Smooth muscle cell (in vitro differentiated cells): ENCODE measurements at regions not wholly inside any gene's neighbourhood (a gene's known extent, or its start where the extent isn't known, plus 50 kb on each side); places are given as distances from the start of the nearest gene placed in this dataset.

ENCODE experiments used
- DNase-seq: peaks from one replicate; lab custom pipeline; 2025; ENCODE audit not compliant: unreplicated experiment; lab: John Stamatoyannopoulos, UW
- H2AFZ ChIP-seq: fragments of 200-600 bp; sonication (generic); 2 replicates; pipeline ENCODE4 v1.6.0; 2016; ENCODE audit warnings: antibody characterized with exemption, low read depth, mild to moderate bottlenecking
- H3F3A ChIP-seq: fragments of 200-600 bp; sonication (generic); 2 replicates; pipeline ENCODE4 v1.6.0; 2017; ENCODE audit warnings: antibody characterized with exemption, low read depth
- H3K27ac ChIP-seq: fragments of 200-600 bp; sonication (generic); 2 replicates; pipeline ENCODE4 v1.5.1; 2016; ENCODE audit warnings: low read depth, mild to moderate bottlenecking
- H3K27me3 ChIP-seq: fragments of 200-600 bp; sonication (generic); 2 replicates; pipeline ENCODE4 v1.6.1; 2016; ENCODE audit warnings: low read depth, mild to moderate bottlenecking
- H3K36me3 ChIP-seq: fragments of 200-600 bp; sonication (generic); 2 replicates; pipeline ENCODE4 v1.5.1; 2016; ENCODE audit warnings: low read depth
- H3K4me1 ChIP-seq: fragments of 200-600 bp; sonication (generic); 2 replicates; pipeline ENCODE4 v1.5.1; 2016; ENCODE audit warnings: low read depth
- H3K4me2 ChIP-seq: fragments of 200-600 bp; sonication (generic); 2 replicates; pipeline ENCODE4 v1.6.0; 2016; ENCODE audit warnings: mild to moderate bottlenecking
- H3K4me3 ChIP-seq: fragments of 200-600 bp; sonication (generic); 2 replicates; pipeline ENCODE4 v1.5.1; 2016; ENCODE audit warnings: mild to moderate bottlenecking
- H3K79me2 ChIP-seq: fragments of 200-600 bp; sonication (generic); 2 replicates; pipeline ENCODE4 v1.6.0; 2016; ENCODE audit warnings: low read depth, mild to moderate bottlenecking
- H3K9ac ChIP-seq: fragments of 200-600 bp; sonication (generic); 2 replicates; pipeline ENCODE4 v1.6.0; 2016; ENCODE audit warnings: low read depth
- H3K9me3 ChIP-seq: fragments of 200-600 bp; sonication (generic); replicated peaks from 2 replicates; pipeline ENCODE4 v1.5.1; 2016; ENCODE audit warnings: low read depth
- H4K20me1 ChIP-seq: fragments of 200-600 bp; sonication (generic); 2 replicates; pipeline ENCODE4 v1.6.0; 2016; ENCODE audit warnings: low read depth
- WGBS: methylation state at CpG from one replicate; pipeline ENCODE4 v1.1.7; 2016; ENCODE audit warnings: low lambda C conversion rate; 5-methylcytosine and 5-hydroxymethylcytosine counted together
- TF ChIP-seq, protein P1 (sequence below): fragments of 200-600 bp; sonication (generic); IDR thresholded peaks from 2 replicates; pipeline ENCODE4 v1.5.1; 2017; ENCODE audit warnings: borderline replicate concordance, mild to moderate bottlenecking, antibody characterized with exemption; ENCODE audit not compliant: insufficient read depth, poor library complexity, severe bottlenecking

DNA sequence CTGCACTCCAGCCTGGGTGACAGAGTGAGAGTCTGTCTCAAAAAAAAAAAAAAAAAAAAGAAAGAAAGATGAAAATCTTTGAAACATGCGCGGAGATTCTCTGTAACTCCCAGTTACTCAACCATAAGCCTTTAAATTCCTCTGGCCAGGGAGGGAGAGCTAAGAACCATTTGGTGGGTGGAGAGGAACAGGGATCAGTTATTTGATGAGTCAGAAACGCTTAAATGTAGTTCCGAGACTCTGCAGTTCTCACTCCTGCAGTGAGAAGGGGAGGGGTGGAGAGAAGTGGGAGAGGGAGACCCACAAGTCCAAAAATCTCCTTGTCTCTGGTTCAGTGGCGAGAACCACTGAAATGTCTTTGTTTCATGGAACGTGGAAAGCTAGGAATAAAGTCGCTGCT lies 266.7 kb downstream of the SOX9 start:
- Histone ChIP-seq H3K4me3 (no peak overlapping the region), H3K36me3 (no peaks in the 10 kb centered on the region), H3K9me3 (no peaks in the 10 kb centered on the region), H3K27me3 (no peaks in the 10 kb centered on the region), H3K27ac (peak overlapping the region; percentile 63), H2AFZ (no peak overlapping the region), H3K4me2 (peak overlapping the region; percentile 79), H3F3A (peaks cover 15% of the 10 kb centered on the region), H4K20me1 (no peaks in the 10 kb centered on the region), H3K9ac (no peak overlapping the region), H3K79me2 (no peaks in the 10 kb centered on the region), H3K4me1 (peaks cover 17% of the 10 kb centered on the region)
- 16% methylated on average over 7 of the region's 7 CpGs for WGBS
- no peak for DNase-seq
- TF ChIP-seq, protein P1, sequence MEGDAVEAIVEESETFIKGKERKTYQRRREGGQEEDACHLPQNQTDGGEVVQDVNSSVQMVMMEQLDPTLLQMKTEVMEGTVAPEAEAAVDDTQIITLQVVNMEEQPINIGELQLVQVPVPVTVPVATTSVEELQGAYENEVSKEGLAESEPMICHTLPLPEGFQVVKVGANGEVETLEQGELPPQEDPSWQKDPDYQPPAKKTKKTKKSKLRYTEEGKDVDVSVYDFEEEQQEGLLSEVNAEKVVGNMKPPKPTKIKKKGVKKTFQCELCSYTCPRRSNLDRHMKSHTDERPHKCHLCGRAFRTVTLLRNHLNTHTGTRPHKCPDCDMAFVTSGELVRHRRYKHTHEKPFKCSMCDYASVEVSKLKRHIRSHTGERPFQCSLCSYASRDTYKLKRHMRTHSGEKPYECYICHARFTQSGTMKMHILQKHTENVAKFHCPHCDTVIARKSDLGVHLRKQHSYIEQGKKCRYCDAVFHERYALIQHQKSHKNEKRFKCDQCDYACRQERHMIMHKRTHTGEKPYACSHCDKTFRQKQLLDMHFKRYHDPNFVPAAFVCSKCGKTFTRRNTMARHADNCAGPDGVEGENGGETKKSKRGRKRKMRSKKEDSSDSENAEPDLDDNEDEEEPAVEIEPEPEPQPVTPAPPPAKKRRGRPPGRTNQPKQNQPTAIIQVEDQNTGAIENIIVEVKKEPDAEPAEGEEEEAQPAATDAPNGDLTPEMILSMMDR: no peak

DNA sequence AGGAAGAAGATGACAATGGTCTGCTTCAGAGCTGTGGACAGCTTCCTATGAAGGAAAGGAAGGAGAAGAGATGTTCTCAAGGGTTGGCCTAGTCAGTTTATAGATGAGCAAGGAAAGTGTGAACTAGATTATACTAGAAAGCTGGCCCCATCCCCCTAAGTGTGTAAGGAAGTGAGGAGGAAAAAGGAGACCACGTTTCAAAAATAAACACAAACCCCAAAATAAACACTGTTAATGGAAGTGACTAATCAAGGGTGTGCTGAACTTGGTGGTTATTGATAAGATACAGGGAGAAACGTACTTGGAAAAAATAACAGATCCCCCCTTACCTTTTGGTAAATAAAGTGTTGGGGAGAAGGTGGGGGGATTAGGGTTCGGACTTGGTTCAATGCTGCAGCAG lies 267.1 kb downstream of the SOX9 start:
- Histone ChIP-seq H2AFZ (no peak overlapping the region), H3K27ac (peak overlapping the region; percentile 63), H4K20me1 (no peaks in the 10 kb centered on the region), H3F3A (peaks cover 15% of the 10 kb centered on the region), H3K27me3 (no peaks in the 10 kb centered on the region), H3K9me3 (no peaks in the 10 kb centered on the region), H3K79me2 (no peaks in the 10 kb centered on the region), H3K36me3 (no peaks in the 10 kb centered on the region), H3K4me1 (peaks cover 19% of the 10 kb centered on the region), H3K9ac (no peak overlapping the region), H3K4me3 (no peak overlapping the region), H3K4me2 (peak overlapping the region; percentile 79)
- TF ChIP-seq, protein P1: no peak
- no peak for DNase-seq
- WGBS: 45% methylated on average over 3 of the region's 3 CpGs

DNA sequence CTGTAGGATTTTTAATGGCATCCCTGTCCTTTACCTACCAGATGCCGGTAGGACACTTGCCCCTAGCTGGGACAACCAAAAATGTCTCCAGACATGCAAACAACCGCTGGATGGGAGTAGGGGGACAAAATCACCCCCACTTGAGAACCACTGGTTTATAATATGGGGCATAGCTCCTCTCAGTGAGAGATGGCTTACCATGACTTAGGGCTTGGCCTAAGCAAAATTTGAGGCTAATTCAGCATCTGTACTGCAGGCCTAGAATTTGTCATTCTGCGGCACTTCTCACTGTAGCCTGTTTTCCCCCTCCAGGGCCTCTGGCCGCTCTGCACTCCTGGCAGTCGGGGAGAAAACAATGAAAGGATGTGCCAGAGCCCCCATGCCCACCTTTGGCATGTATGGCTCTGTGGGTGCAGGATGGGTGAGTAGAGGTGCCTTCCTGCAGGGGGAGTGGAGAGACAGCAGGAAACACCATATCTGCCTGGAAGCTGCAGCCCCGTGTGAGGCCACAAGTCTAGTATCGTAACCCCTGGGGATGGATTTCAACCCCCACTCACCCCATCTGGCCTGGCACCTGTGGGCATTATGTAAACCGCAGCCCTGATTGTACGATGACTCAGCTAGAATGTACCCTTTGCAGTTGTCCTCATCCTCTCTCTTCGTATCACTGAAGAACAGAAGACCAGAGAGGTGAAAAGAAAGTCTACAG lies 268.1 kb downstream of the SOX9 start:
- WGBS: 83% methylated on average over 10 of the region's 10 CpGs
- no peak overlapping the region for H3K27ac ChIP-seq
- no peak for DNase-seq

More for the DNA sequence above, 268.1 kb downstream of the SOX9 start:
- Histone ChIP-seq H4K20me1 (no peaks in the 10 kb centered on the region), H3K36me3 (no peaks in the 10 kb centered on the region), H3K27me3 (no peaks in the 10 kb centered on the region), H3F3A (peaks cover 15% of the 10 kb centered on the region), H3K79me2 (no peaks in the 10 kb centered on the region), H3K9ac (no peak overlapping the region), H2AFZ (no peak overlapping the region), H3K4me2 (no peak overlapping the region), H3K9me3 (no peaks in the 10 kb centered on the region), H3K4me1 (peaks cover 23% of the 10 kb centered on the region), H3K4me3 (no peak overlapping the region)
- TF ChIP-seq, protein P1: no peak
